KOPT-K1 (cell line): ENCODE measurements at regions not wholly inside any gene's neighbourhood (a gene's known extent, or its start where the extent isn't known, plus 50 kb on each side); places are given as distances from the start of the nearest gene placed in this dataset.

Experiments used
- H3K27ac ChIP-seq: fragments of 200-600 bp; sonication (generic); 2 replicates; pipeline ENCODE4 v1.5.1; 2016; ENCODE audit warnings: antibody characterized with exemption, mild to moderate bottlenecking, low read depth, low read length; ENCODE audit not compliant: poor library complexity, severe bottlenecking
- H3K36me3 ChIP-seq: fragments of 200-600 bp; sonication (generic); 2 replicates; pipeline ENCODE4 v1.5.1; 2017; ENCODE audit warnings: antibody characterized with exemption, mild to moderate bottlenecking, low read length, moderate library complexity; ENCODE audit not compliant: insufficient read depth
- H3K9me3 ChIP-seq: fragments of 200-600 bp; sonication (generic); 2 replicates; pipeline ENCODE4 v1.5.1; 2017; ENCODE audit warnings: antibody characterized with exemption, low read length, mild to moderate bottlenecking; ENCODE audit not compliant: insufficient read depth, poor library complexity, severe bottlenecking

DNA sequence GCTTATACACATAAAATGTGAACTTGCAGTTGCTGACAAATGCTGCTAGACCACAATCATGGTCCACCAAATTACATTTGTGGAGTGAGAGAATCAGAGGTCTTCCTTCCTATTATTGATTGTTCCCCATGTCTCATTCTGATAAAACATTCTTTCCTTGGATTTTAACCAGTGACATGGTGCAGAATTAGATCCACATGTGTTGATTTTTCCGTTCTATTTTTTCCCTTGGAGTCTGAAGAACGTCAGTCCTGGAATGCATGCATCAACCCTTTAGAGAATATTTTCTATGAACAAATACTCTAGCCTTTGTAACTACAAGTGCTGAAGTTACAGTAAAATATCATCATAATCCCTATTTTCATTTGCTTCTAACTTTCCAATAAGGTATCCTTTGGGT, 170.7 kb upstream of the SPRY4 start:
- Histone ChIP-seq H3K36me3 (no peaks in the 10 kb centered on the region), H3K27ac (no peak overlapping the region)

DNA sequence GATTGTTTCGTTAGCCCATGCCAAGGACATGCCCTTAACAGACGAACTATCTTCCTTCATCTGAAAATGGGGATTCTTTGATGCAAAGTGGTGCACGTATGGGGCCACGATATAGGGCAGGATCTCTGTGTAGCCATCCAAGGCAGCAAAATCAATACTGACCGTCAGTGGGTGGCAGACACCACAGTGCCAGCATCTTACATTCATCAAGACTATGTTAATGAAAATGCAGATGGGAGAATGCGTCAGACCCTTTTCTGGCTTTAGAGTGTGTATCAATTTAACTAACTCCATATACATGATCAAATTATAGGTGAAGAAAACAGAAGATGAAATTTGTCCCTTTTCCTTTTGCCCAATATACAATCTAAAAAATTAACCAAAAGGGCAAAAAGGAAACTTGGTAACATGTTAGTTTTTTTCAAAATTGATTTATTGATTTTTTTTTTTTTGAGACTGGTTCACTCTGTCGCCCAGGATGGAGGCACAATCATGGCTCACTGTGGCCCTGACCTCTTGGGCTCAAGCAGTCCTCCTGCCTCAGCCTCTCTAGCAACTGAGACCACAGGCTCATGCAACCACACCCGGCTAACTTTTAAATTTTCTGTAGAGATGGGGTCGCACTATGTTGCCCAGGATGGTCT, 169.2 kb upstream of the SPRY4 start:
- no peaks in the 10 kb centered on the region for H3K36me3 ChIP-seq
- H3K9me3 ChIP-seq = no peaks in the 10 kb centered on the region
- no peak overlapping the region for H3K27ac ChIP-seq

More for the DNA sequence above, 170.7 kb upstream of the SPRY4 start:
- H3K9me3 ChIP-seq = no peaks in the 10 kb centered on the region

DNA sequence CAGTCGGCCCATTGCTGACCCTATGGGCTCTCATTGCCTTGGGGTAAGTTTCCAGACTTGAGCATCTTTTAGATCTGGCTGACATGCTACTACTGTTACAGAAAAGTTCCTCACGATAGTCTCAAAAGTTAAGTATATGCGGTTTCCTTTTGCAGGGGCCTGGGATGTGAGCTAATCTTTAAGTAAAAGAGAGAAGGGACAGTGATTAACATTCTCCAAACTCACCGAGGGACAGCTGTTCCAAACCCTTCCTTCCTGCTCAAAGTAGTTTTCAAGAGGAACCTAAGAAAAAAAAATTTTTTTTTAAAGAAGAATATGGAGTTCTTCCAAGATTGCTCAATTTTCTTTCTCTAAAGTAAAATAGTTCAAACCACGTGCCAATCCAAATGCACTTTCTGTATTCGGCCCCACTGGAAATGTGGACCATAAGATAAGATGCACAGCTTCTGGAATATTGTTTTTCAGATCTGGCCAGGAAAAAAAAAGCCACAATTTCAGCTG, 168.0 kb upstream of the SPRY4 start:
- Histone ChIP-seq H3K36me3 (no peaks in the 10 kb centered on the region), H3K9me3 (no peaks in the 10 kb centered on the region), H3K27ac (no peak overlapping the region)

DNA sequence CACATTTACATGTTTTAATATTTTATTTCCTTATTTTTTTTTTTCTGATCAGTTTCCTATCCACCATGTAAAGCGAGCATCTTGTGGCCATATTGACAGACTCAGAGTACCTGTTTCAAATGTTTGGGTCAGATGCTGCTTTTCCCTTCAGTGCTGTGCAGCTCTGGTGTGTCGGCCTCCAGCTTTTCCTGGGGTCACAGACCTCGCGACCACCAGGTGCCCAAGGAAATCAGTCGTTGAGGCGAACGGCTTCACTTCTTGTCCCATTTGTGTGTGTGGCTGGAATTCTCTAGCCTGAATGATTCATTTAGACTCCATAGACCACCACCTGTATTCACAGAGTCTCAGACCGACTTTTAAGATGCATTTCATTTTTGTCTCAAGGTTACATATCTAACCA, 166.9 kb upstream of the SPRY4 start:
- Histone ChIP-seq H3K27ac (no peak overlapping the region), H3K9me3 (no peaks in the 10 kb centered on the region), H3K36me3 (no peaks in the 10 kb centered on the region)

DNA sequence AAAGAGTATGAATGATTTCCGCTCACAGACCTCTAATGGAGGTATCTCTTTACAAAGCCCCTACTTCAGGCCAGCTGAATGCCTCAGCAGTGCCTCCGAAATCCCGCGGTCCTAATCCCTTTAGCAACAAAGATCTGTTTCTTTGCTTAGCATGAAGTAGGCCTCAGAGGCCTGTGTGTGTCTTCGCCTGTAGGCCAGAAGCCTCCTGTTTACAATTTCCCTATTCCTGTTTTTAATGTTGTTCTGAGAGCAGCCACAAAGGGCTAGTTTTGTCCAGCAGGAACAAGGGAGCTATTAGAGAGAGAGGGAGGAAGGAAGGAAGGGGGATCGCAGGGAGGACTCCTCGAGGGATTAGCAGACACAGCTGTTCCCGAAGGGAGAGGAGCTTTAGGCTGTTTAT, 166.4 kb upstream of the SPRY4 start:
- H3K9me3 ChIP-seq = no peaks in the 10 kb centered on the region
- H3K27ac ChIP-seq = no peak overlapping the region
- H3K36me3 ChIP-seq = no peaks in the 10 kb centered on the region

DNA sequence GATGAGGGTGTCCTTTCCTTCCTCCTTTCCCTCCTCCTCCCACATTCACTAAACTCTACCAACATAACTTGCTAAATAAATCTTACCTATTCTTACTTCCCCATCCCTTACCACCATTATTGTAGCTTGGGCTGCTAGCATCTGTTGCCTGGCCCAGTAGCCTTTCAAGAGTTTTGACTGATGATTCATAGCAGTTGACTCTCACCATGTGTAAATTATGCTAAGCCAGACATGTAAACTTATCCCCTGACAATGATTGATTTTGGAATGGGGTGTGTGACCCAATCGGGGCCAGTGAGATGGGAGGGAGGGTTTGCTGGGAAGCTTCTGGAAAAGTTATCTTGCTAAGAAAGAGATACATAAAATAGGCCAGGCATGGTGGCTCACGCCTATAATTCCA, 161.8 kb upstream of the SPRY4 start:
- no peak overlapping the region for H3K27ac ChIP-seq
- no peaks in the 10 kb centered on the region for H3K36me3 ChIP-seq
- no peaks in the 10 kb centered on the region for H3K9me3 ChIP-seq

DNA sequence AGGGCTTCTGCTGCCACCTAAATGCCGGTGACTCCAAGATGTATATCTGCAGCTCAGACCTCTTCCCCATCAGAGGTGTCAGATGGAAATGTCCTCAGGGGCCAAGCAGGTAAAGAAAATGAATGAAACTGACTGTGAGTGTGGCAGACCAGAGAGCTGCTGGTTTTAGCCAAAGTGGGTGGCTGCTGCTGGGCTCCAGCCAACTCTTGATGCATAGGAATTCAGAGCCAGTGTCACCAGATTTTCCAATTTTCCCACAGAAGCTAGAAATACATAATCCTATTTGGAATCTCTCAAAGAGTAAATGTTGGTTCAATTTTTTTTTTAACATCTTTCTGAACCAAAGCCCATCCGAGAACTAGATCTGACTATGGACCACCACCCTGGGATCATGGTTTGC, 161.2 kb upstream of the SPRY4 start:
- Histone ChIP-seq H3K36me3 (no peaks in the 10 kb centered on the region), H3K27ac (no peak overlapping the region), H3K9me3 (no peaks in the 10 kb centered on the region)

DNA sequence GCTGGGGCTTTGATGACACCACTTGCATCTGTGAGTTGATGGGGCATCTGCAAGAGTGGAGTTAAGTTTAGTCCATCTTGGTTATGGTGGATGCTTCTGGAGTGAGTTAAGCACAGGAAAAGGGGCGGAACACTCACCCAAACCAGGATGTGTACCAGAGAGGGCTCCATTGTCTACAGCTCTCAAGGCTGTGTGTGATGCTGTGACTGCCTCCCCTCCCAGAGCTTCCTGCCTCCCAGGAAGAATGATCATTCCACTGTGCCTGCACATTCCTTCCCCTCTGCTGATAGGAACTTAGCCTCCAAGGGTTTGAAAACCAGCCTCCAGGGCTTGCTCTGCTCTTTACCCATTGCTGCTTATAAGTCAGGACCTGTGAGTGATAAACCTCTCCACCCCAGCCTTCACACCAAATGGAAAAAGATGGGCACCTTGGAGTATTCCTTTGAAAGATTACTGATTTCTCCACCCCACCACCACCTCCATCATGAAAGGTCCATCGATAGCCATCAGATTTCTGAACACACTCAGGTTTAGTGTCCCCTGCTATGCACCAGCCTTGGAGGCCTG, 160.1 kb upstream of the SPRY4 start:
- no peaks in the 10 kb centered on the region for H3K36me3 ChIP-seq
- no peaks in the 10 kb centered on the region for H3K9me3 ChIP-seq
- no peak overlapping the region for H3K27ac ChIP-seq

DNA sequence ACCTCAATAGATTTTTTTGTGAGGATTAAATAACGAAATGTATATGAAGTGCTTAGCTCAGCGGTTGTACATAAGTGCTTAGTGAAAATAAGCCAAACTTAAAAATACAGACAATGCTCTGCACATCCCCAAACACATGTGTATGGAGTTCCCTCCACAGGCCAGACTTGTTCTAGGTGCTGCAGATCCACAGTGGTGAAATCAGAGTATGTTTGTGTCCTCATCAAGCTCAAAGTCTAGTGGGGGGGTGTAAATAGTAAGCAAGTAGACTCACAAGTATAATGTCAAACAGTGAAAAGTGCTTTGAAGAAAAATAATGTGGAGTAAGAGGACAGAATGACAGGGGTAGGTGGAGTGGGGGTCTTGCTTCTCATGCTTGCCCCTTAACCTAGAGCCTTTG, 157.4 kb upstream of the SPRY4 start:
- Histone ChIP-seq H3K27ac (no peak overlapping the region), H3K36me3 (no peaks in the 10 kb centered on the region), H3K9me3 (peaks cover 17% of the 10 kb centered on the region)

DNA sequence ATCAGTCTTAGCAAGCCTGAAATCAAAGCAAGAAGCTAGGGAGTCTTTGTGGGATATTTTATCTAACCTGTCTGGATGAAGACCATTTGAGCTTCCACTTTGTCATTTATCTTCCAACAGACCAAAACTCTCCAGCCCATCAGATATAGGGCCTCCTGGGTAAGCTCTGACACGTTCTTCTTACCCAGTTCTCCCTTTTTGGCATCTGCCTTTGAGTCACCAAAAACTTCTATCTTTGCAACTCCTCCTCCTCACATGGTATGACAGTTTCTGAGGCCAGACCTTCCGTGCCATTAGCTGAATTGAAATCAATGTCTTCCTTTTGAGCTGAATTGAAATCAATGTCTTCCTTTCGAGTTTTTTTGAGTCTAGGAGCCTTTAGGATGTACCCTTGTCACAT, 156.6 kb upstream of the SPRY4 start:
- H3K27ac ChIP-seq = no peak overlapping the region
- no peaks in the 10 kb centered on the region for H3K36me3 ChIP-seq
- peaks cover 17% of the 10 kb centered on the region for H3K9me3 ChIP-seq

DNA sequence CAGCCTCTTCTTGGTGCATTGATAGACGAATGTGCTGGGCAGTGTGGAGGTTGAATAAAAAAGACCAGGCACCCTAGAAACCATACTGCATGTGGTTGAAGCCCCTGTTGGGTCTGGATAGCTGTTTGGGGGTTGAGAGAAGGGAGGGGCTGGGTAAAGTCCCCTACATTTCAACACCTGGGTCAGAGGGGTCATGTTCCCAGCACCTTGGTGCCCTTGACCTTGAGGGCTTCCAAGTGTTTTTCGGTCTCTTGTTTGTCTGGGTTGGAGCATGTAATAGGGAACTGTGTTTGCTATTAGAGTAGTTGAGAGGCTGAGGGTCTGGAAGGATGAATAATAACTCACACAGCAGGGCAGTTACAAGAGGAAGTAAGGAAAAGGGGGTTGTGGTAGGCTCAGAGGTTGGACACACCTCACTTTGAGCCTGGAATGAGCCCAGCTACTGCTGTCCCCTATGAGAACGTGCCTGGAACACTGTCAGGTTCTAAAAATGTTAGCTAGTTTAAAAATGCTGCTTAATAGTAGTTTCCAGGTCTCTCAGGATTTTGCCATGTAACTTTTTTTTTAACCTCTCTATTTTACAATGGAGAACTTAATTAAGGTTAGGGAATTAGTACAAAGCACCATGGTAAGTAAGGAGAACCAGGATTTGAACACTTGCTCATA, 155.2 kb upstream of the SPRY4 start:
- Histone ChIP-seq H3K36me3 (no peaks in the 10 kb centered on the region), H3K27ac (no peak overlapping the region), H3K9me3 (peaks cover 17% of the 10 kb centered on the region)

DNA sequence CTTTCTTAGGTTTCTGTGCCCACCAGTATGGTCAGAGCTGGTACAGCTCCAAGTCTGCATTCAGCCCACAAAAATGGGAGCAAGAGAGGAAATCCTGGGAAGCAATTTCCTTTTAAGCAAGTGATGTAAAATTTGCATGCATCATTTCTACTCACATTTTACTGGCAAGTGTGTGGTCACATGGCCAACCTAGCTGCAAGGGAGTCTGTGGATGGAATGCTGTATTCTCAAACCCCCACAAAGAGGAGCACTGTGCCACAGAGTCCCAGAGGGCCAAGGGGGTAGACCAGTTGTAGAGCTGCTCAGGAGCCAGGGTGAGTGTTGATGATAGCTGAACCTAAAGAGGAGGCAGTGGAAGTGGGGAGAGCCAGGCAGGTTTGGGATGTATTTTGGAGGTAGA, 154.3 kb upstream of the SPRY4 start:
- no peak overlapping the region for H3K27ac ChIP-seq
- no peaks in the 10 kb centered on the region for H3K36me3 ChIP-seq
- peaks cover 17% of the 10 kb centered on the region for H3K9me3 ChIP-seq

DNA sequence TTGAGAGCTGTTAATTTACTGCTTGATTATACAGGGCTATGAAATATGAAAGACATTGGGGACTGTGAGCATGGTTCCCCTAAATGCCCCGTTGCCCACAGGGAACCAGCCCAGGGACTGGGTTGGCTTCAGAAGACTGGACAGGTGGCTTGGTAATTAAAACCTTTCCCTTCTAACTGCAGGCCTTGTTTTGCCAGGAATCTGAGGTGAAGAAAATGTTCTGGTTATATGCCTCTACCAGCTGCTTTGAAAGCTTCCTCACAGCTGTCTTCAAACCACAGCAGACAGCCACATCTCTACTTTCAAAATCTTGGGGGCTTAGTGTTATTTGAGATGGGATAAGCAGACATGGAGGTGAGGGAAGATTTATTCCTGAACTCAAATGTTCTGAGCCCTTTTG, 153.3 kb upstream of the SPRY4 start:
- Histone ChIP-seq H3K27ac (no peak overlapping the region), H3K9me3 (peaks cover 17% of the 10 kb centered on the region), H3K36me3 (no peaks in the 10 kb centered on the region)

DNA sequence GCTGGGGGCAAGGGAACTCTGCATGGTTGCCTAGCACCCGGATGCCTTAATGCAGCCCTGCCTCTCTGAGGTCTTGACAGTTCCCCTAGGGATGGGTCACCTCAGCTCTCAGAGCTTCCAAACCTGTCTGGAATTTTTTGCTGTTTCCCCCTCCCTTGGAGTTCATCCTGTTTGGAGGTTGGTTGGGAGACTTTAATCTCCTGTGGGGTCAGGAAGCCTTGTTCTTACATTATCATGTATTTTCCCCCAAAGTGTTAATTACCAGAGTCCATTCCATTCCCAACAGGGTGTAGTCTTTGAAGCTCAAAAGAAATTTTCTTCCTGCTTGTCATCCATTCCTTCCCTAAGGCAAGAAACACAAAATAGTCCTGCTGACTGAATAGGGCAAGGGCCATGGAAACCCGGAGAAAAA, 150.3 kb upstream of the SPRY4 start:
- Histone ChIP-seq H3K9me3 (peaks cover 17% of the 10 kb centered on the region), H3K36me3 (no peaks in the 10 kb centered on the region), H3K27ac (no peak overlapping the region)

DNA sequence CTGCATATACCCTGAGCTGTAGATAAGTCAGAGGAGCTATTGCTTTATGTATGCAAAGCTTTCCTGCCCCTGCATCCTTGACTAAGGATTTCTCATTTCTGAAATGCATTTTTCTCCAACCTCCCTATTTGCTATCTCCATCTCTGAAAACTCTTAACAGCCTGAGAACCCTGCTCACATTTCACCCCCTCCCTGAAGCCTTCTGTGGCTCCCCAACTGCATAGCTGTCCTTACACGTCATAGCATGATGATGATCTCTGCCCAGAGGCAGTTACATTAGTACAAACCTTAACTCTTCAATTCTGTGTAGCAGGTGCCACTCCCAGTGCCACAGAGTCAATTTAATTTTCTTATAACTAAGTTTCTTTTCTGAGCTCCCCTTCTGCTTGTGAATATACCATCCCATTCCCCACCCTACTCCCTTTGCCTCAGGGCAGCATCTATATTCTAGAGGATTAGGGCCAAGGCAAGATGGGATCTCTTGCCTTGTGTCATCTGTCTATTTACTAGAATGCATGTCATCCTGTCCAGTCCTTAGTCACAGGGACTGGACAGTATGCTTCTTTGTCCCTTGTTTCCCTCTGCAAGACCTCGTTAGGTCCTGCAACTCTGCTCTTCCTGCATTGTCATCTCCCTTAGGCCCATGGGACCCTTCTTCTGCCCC, 149.7 kb upstream of the SPRY4 start:
- no peak overlapping the region for H3K27ac ChIP-seq
- H3K9me3 ChIP-seq = peaks cover 15% of the 10 kb centered on the region
- H3K36me3 ChIP-seq = no peaks in the 10 kb centered on the region
